GM12873 (cell line): ENCODE measurements at regions not wholly inside any gene's neighbourhood (a gene's known extent, or its start where the extent isn't known, plus 50 kb on each side); places are given as distances from the start of the nearest gene placed in this dataset.

Experiments used
- TF ChIP-seq, protein P1 (sequence below): IDR thresholded peaks from 2 replicates; pipeline ENCODE4 v1.5.1; 2012; ENCODE audit warnings: low read depth, mild to moderate bottlenecking, moderate library complexity, low read length, control low read depth; ENCODE audit not compliant: insufficient read depth; ENCODE audit errors: missing control alignments

- TF ChIP-seq, protein P1, sequence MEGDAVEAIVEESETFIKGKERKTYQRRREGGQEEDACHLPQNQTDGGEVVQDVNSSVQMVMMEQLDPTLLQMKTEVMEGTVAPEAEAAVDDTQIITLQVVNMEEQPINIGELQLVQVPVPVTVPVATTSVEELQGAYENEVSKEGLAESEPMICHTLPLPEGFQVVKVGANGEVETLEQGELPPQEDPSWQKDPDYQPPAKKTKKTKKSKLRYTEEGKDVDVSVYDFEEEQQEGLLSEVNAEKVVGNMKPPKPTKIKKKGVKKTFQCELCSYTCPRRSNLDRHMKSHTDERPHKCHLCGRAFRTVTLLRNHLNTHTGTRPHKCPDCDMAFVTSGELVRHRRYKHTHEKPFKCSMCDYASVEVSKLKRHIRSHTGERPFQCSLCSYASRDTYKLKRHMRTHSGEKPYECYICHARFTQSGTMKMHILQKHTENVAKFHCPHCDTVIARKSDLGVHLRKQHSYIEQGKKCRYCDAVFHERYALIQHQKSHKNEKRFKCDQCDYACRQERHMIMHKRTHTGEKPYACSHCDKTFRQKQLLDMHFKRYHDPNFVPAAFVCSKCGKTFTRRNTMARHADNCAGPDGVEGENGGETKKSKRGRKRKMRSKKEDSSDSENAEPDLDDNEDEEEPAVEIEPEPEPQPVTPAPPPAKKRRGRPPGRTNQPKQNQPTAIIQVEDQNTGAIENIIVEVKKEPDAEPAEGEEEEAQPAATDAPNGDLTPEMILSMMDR: no peak
Observed at GRCh38 chr14:65860956-65861611, 448.6 kb downstream of the FUT8 start.

GRCh38 chr14:65864549-65864948 is 452.0 kb downstream of the FUT8 start:
- TF ChIP-seq, protein P1: no peak

DNA sequence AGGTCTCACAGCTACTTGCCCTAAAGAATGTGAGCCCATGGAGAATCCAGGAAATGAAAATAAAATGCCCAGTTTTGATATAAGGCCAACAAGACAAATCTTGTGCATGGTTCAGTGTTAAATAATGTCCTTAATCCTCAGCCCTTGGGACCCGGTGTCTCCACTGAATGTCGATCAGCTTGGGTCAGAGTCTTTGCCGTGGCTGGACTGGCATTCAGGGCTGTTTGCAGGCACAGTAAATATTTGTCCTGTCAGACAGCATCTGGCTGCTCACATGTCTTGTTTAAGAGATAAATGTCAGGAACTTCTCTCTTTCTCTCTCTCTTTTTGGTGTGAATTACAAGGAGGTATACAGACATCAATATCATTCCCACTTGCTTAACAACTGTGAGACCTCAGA is 452.5 kb downstream of the FUT8 start:
- TF ChIP-seq, protein P1: no peak

GRCh38 chr14:65866448-65866847 is 453.9 kb downstream of the FUT8 start:
- TF ChIP-seq, protein P1: no peak

DNA sequence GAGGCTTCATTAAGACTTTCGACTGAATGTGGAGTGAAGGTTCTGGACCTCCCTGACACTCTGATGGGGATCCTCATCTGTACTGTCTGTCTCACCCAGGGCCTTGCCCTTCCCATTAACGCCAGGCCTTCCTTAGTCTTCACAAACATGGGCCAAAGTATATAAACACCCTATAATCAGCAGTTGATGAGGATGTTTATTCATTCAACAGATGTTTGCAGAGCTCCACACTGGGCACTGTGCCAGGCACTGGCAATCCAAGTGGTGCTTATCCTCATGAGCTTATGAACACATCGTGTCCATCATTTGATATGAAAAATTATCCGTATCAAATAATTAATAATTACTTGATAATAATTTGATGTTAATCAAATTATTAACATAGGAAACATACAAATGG is 454.4 kb downstream of the FUT8 start:
- TF ChIP-seq, protein P1: no peak

GRCh38 chr14:65867333-65867732 is 454.8 kb downstream of the FUT8 start:
- TF ChIP-seq, protein P1: no peak

- TF ChIP-seq, protein P1: no peak
Observed at GRCh38 chr14:65872536-65872935, 460.0 kb downstream of the FUT8 start.
